Loucy (cell line): ENCODE measurements at regions not wholly inside any gene's neighbourhood (a gene's known extent, or its start where the extent isn't known, plus 50 kb on each side); places are given as distances from the start of the nearest gene placed in this dataset.

Source experiments
- CTCF ChIP-seq: fragments of 200-600 bp; sonication (generic); conservative IDR thresholded peaks from 2 replicates; pipeline ENCODE4 v1.5.1; 2014; ENCODE audit warnings: mild to moderate bottlenecking, antibody characterized with exemption, low read length
- EZH2phosphoT487 ChIP-seq: fragments of 200-600 bp; IDR thresholded peaks from 2 replicates; pipeline ENCODE4 v1.6.1; 2018; ENCODE audit warnings: antibody characterized with exemption, mild to moderate bottlenecking, moderate library complexity, borderline replicate concordance

- no peak for TF ChIP-seq CTCF
- TF ChIP-seq EZH2phosphoT487, result no peak
Observed at GRCh38 chr6:9126878-9127560, 691.7 kb upstream of the SLC35B3 start.
